NCI-H345 treated with DMSO at 0.1 percent for 48 hours (cell line): ENCODE measurements at regions not wholly inside any gene's neighbourhood (a gene's known extent, or its start where the extent isn't known, plus 50 kb on each side); places are given as distances from the start of the nearest gene placed in this dataset.

Source experiments
- DNase-seq: peaks from one replicate; lab custom pipeline; 2025; ENCODE audit not compliant: unreplicated experiment; lab: John Stamatoyannopoulos, UW

- DNase-seq, result no peak
These were observed 109.6 kb downstream of the WDR11 start for GRCh38 chr10:120960725-120961124.

GRCh38 chr10:120961795-120962755 lies 110.9 kb downstream of the WDR11 start:
- DNase-seq, result no peak

GRCh38 chr10:120962756-120963593 lies 111.8 kb downstream of the WDR11 start:
- no peak for DNase-seq

GRCh38 chr10:120963594-120964220 lies 112.5 kb downstream of the WDR11 start:
- no peak for DNase-seq

- no peak for DNase-seq
These were observed 115.5 kb downstream of the WDR11 start for GRCh38 chr10:120966657-120967045.

GRCh38 chr10:120969219-120969645 lies 118.1 kb downstream of the WDR11 start:
- DNase-seq, result no peak

- DNase-seq, result no peak
These were observed 119.7 kb downstream of the WDR11 start for GRCh38 chr10:120970595-120971529.

- peak; percentile 4 for DNase-seq
These were observed 120.5 kb downstream of the WDR11 start for GRCh38 chr10:120971671-120972070.

GRCh38 chr10:120972259-120972658 lies 121.1 kb downstream of the WDR11 start:
- no peak for DNase-seq

- no peak for DNase-seq
These were observed 124.1 kb downstream of the WDR11 start for GRCh38 chr10:120975072-120975867.

- no peak for DNase-seq
These were observed 124.7 kb downstream of the WDR11 start for GRCh38 chr10:120975868-120976225.

GRCh38 chr10:120977897-120978296 lies 126.7 kb downstream of the WDR11 start:
- DNase-seq, result no peak

- no peak for DNase-seq
These were observed 127.6 kb downstream of the WDR11 start for GRCh38 chr10:120978589-120979252.

GRCh38 chr10:120979435-120980278 lies 128.5 kb downstream of the WDR11 start:
- peak; percentile 72 for DNase-seq

- DNase-seq, result no peak
These were observed 129.4 kb downstream of the WDR11 start for GRCh38 chr10:120980279-120981255.

- no peak for DNase-seq
These were observed 130.6 kb downstream of the WDR11 start for GRCh38 chr10:120981601-120982391.
